GM19397 (cell line): ENCODE measurements at regions not wholly inside any gene's neighbourhood (a gene's known extent, or its start where the extent isn't known, plus 50 kb on each side); places are given as distances from the start of the nearest gene placed in this dataset.

Experiments used
- ATAC-seq: cut with Tn5 transposase; IDR thresholded peaks from one replicate; pipeline ENCODE4 v1.9.1; 2021; ENCODE audit warnings: mild to moderate bottlenecking, moderate library complexity; ENCODE audit not compliant: unreplicated experiment

DNA sequence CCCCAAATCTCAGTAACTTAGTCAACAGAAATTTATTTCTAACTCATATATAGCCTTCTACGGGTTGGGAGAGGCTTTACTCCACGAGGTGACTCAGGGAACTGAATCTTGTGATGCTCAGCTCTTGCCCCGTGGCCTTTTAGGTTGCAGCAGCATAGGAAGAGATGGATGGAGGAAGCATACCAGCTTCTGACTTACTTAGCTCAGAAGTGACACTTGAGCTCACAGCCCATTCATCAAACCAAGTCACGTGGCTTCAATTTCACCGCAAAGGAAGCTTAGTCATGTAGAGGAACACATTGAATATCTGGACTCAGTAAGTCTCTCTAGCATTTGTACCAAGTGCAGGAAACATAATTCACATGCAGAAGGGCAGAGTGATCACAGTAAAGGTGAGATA, 124.1 kb upstream of the KCNN2 start:
- ATAC-seq = no peak

- ATAC-seq = no peak
These were observed 123.0 kb upstream of the KCNN2 start for GRCh38 chr5:114238771-114239313.

DNA sequence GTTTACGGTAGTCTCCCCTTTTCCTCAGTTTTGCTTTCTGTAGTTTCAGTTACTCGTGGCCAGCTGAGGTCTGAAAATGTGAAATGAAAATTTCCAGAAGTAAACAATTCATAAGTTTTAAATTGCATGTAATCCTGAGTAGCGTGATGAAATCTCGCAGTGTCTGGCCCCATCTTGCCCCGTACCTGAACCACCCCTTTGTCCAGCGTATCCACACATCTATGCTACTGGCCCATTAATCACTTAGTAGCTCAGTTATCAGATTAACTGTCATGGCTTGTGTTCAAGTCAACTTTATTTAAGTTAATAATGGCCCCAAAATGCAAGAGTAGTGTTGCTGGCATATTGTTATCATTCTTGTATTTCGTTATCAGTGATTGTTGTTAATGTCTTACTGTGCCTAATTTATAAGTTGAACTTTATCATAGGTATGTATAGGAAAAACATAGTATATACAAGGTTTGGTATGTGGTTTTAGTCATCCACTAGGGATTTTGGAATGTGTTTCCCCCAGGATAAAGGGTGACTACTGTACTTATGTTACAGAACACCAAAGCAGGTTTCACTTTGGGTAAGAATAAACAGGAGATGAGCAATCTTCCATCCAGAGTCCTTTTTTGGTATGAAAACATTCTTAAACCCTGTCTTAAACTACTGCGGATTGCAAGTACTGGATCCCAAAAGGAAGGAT, 118.4 kb upstream of the KCNN2 start:
- ATAC-seq = no peak

GRCh38 chr5:114243972-114244317, 117.9 kb upstream of the KCNN2 start:
- no peak for ATAC-seq

GRCh38 chr5:114249823-114250222, 112.0 kb upstream of the KCNN2 start:
- ATAC-seq = no peak

DNA sequence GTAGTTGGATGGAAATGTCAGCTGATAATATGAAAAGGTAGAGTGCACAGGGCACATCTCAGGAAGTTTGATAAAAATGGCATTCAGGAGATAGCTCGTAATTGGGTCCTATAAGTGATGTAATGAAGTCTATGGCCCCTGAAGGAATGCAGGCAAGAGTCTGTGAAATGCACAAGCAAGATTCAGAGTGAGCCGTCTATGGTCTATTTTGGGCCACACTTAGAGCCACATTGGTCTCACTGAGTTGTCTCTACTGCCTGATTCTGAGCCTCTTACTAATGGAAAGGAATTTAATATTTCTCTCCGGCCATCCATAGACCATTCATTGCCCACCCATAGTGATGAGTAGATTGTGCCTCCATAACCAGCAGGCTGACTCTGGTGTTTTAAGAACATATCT, 111.3 kb upstream of the KCNN2 start:
- no peak for ATAC-seq

DNA sequence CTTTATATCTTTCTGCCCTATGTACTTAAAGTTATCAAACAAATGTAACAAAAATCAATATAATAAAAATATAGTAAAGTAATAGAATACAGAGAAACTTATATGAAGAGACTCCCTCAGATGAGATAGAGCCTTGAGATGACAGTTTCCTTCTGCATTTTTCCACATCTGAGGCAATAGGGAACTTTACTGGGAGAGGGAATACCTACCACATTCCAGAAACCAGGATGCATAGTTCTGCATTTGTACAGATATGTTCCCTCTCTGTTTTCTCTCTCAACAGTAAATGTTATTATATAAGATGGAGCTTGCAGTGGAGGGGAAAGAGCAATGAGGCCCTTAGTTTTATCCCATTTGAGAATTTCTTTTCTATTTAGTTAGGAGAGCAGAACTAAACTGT, 109.6 kb upstream of the KCNN2 start:
- ATAC-seq = no peak

- no peak for ATAC-seq
These were observed 106.6 kb upstream of the KCNN2 start for GRCh38 chr5:114255260-114255659.

DNA sequence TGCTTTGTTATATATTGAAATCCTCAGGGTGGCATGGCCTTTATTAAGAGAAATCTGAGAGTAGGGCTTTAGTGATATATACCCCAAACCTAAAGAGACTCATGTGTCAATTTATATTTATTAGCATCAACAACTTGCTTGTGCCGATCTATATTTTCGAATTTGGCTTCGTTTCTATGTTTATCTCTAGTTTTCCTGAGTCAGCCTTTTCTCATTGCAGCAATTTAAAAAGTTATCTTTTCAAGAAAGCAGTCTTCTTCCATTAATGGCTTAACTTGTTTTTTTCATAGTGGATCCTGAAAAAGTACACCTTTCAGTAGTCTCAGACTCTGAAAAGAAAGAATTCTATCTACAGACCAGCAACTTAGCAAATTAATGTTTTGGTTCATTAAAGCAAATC, 99.9 kb upstream of the KCNN2 start:
- ATAC-seq = no peak

DNA sequence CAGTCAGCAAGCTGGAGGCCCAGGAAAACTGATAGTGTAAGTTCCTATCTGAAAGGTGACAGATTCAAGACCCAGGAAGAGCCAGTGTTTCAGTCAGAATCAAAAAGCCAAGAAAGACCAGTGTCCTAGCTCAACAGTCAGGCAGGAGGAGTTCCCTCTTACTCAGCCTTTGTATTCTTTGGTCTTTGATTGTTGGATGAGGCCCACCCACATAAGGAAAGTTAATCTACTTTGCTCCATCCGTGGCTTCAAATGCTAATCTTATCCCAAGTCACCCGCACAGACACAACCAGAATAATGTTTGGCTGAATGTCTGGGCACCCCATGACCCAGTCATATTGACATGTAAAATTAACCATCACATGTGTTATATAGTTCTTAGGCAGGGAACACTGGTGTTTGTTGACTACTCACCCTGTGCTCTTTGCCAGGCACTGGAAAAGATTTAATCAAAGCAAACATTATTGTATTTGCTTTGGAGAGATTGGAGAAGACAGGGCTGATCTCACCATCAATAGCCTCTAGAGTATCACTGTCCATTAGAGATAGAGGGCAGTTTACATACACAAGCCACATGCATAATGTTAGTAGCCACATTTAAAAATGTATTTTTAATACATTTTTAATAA, 96.3 kb upstream of the KCNN2 start:
- no peak for ATAC-seq

- no peak for ATAC-seq
These were observed 95.5 kb upstream of the KCNN2 start for GRCh38 chr5:114266374-114266773.

GRCh38 chr5:114296191-114296590, 65.7 kb upstream of the KCNN2 start:
- ATAC-seq = no peak

GRCh38 chr5:114297915-114298314, 64.0 kb upstream of the KCNN2 start:
- no peak for ATAC-seq

GRCh38 chr5:114305402-114306207, 56.3 kb upstream of the KCNN2 start:
- no peak for ATAC-seq

GRCh38 chr5:114308017-114308416, 53.9 kb upstream of the KCNN2 start:
- no peak for ATAC-seq

GRCh38 chr5:114308508-114308907, 53.4 kb upstream of the KCNN2 start:
- ATAC-seq = no peak

GRCh38 chr5:114310666-114311065, 51.2 kb upstream of the KCNN2 start:
- no peak for ATAC-seq

GRCh38 chr5:114311281-114311680, 50.6 kb upstream of the KCNN2 start:
- no peak for ATAC-seq

- ATAC-seq = no peak
These were observed 49.9 kb upstream of the KCNN2 start for GRCh38 chr5:114311968-114312367.
